ENCODE measurements at regions not wholly inside any gene's neighbourhood (a gene's known extent, or its start where the extent isn't known, plus 50 kb on each side); places are given as distances from the start of the nearest gene placed in this dataset.

DNA sequence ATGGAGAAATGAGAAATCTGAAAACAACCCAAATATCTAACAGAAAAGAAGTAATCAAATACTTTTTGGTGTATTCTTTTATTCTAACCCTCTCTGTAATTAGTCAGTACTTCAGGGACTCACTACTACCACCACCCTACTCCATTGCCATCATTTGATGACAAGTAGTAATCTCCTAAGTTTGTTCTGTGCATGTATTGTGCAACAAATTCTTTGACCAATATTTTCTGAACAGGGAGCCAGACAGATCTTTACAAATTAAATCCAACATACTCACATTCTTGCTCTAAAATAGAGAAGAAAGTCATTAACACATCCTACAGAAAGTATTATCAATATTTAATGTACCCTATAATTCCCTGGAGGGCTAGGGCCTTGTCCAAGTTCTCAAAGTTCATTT lies 1416.4 kb downstream of the DSC3 start:
- Histone ChIP-seq H3K18ac (ENCODE audit: insufficient read length, low read depth, low read length) (no peak overlapping the region), H3K9ac (ENCODE audit: extremely low read depth, insufficient read length, low read length) (no peak overlapping the region), H4K8ac (replicated peaks; ENCODE audit: insufficient read length, low read depth, low read length) (no peak overlapping the region), H3K4ac (ENCODE audit: low read depth, low read length) (no peak overlapping the region), H4K5ac (ENCODE audit: insufficient read length, low read depth, low read length) (no peak overlapping the region), H3K14ac (ENCODE audit: insufficient read depth, low read length) (no peak overlapping the region), H2BK5ac (ENCODE audit: insufficient read length, low read length) (no peak overlapping the region), H3K23ac (ENCODE audit: insufficient read length, low read depth, low read length) (no peak overlapping the region), H3K4me1 (ENCODE audit: insufficient read depth, low read length) (no peaks in the 10 kb centered on the region), H3K56ac (ENCODE audit: insufficient read length, low read depth, low read length) (no peak overlapping the region), H2BK15ac (ENCODE audit: low read depth, low read length) (no peak overlapping the region), H4K20me1 (ENCODE audit: control insufficient read depth, insufficient read depth, insufficient read length) (no peaks in the 10 kb centered on the region), H3K79me2 (ENCODE audit: insufficient read depth, low read length) (no peaks in the 10 kb centered on the region), H3K4me2 (ENCODE audit: insufficient read depth, insufficient read length, low read length) (no peak overlapping the region), H2BK120ac (ENCODE audit: low read depth, low read length, poor library complexity, severe bottlenecking) (no peak overlapping the region), H2AK5ac (ENCODE audit: insufficient read length, low read length) (no peak overlapping the region), H2BK20ac (ENCODE audit: low read depth, low read length, poor library complexity, severe bottlenecking) (no peak overlapping the region), H3K27me3 (ENCODE audit: insufficient read depth, low read length) (no peaks in the 10 kb centered on the region), H3T11ph (ENCODE audit: low read length) (no peak overlapping the region), H2AFZ (ENCODE audit: low read length) (no peak overlapping the region), H3K27ac (ENCODE audit: insufficient read length, low read depth, low read length) (no peak overlapping the region), H3K79me1 (ENCODE audit: insufficient read depth, low read depth, low read length, poor library complexity, severe bottlenecking) (no peaks in the 10 kb centered on the region), H3K23me2 (ENCODE audit: insufficient read length, low read depth, low read length, poor library complexity, severe bottlenecking) (no peaks in the 10 kb centered on the region), H3K9me3 (ENCODE audit: control insufficient read depth, low read depth, low read length) (no peaks in the 10 kb centered on the region), H2BK12ac (ENCODE audit: insufficient read length, low read depth, low read length) (no peak overlapping the region), H4K91ac (ENCODE audit: insufficient read length, low read depth, low read length) (no peak overlapping the region)
- no peaks in the 10 kb centered on the region; a peak in 2 of 4 replicates for H3K4me1 Mint-ChIP-seq
- H3K9me3 Mint-ChIP-seq = no peaks in the 10 kb centered on the region
- H3K27ac Mint-ChIP-seq = no peak overlapping the region
- H3K36me3 Mint-ChIP-seq (ENCODE audit: insufficient read depth in 1 of 3, low read depth in 3 of 3) = no peaks in the 10 kb centered on the region
- H3K27me3 Mint-ChIP-seq (ENCODE audit: low read depth) = no peaks in the 10 kb centered on the region
- H3K4me3 Mint-ChIP-seq = no peak overlapping the region
- DNase-seq = no peak
- TF ChIP-seq, protein P1, sequence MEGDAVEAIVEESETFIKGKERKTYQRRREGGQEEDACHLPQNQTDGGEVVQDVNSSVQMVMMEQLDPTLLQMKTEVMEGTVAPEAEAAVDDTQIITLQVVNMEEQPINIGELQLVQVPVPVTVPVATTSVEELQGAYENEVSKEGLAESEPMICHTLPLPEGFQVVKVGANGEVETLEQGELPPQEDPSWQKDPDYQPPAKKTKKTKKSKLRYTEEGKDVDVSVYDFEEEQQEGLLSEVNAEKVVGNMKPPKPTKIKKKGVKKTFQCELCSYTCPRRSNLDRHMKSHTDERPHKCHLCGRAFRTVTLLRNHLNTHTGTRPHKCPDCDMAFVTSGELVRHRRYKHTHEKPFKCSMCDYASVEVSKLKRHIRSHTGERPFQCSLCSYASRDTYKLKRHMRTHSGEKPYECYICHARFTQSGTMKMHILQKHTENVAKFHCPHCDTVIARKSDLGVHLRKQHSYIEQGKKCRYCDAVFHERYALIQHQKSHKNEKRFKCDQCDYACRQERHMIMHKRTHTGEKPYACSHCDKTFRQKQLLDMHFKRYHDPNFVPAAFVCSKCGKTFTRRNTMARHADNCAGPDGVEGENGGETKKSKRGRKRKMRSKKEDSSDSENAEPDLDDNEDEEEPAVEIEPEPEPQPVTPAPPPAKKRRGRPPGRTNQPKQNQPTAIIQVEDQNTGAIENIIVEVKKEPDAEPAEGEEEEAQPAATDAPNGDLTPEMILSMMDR (conservative IDR thresholded peaks at IDR 0.05) = no peak
